ENCODE measurements at regions not wholly inside any gene's neighbourhood (a gene's known extent, or its start where the extent isn't known, plus 50 kb on each side); places are given as distances from the start of the nearest gene placed in this dataset.

GRCh38 chr7:25843467-25843866, 308.5 kb upstream of the NFE2L3 start:
- H3K9ac ChIP-seq (ENCODE audit: low read length), result no peak overlapping the region
- H2AFZ ChIP-seq (ENCODE audit: low read length), result no peak overlapping the region
- no peaks in the 10 kb centered on the region for H3K79me2 ChIP-seq (ENCODE audit: low read length)
- no peaks in the 10 kb centered on the region for H3K4me1 ChIP-seq (ENCODE audit: low read length)
- H3K27me3 ChIP-seq (ENCODE audit: low read length), result no peaks in the 10 kb centered on the region
- H3K4me3 ChIP-seq (ENCODE audit: low read length), result no peak overlapping the region
- H3K9me3 ChIP-seq (ENCODE audit: low read length), result no peaks in the 10 kb centered on the region
- H3K27ac ChIP-seq (ENCODE audit: low read length), result no peak overlapping the region
- no peak overlapping the region for H3K4me2 ChIP-seq (ENCODE audit: low read depth, low read length, poor library complexity, severe bottlenecking)
- H4K20me1 ChIP-seq (ENCODE audit: insufficient read depth, low read depth, low read length), result no peaks in the 10 kb centered on the region
- DNase-seq, result no peak
- no peaks in the 10 kb centered on the region for H3K9me2 ChIP-seq (replicated peaks; ENCODE audit: insufficient read depth, low read length)
- H3K36me3 ChIP-seq (ENCODE audit: insufficient read depth, low read length), result no peaks in the 10 kb centered on the region

DNA sequence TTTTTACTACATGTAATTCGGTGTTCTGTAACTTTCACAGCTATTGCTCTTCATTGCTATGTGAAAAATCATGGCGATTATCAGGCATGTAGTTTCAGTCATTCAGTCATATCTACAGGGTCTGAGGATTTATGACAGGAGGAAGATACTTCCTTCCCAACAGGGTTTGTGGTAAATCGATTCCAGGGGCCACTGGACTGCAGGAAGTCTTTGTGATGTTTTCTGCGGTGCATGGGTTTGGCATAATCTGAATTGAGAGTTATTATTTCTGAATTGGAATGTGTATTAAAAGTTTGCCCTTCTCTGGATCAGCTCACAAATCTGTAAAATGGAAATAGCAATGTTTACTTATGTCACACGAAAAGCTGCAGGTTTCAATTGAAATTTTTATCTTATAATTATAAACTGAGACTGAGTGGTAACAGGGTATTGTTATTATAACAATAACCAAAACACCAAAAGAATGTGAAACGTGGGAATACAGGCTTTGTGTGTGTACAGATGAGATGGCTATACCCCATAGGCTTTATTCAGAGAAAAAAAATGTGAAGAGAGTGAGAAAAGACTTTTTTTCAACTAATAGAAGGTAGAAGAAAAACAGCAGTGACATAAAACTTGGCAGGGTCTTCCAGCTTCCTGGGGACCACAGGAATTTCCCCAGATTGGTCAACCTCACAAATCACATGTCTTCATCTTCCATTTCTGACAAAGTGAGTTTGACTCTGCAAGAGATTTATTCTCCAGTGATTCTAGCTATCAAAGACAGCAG, 307.7 kb upstream of the NFE2L3 start:
- H3K79me2 ChIP-seq (ENCODE audit: low read length), result no peaks in the 10 kb centered on the region
- H3K9me2 ChIP-seq (replicated peaks; ENCODE audit: insufficient read depth, low read length), result no peaks in the 10 kb centered on the region
- no peaks in the 10 kb centered on the region for H3K36me3 ChIP-seq (ENCODE audit: insufficient read depth, low read length)
- DNase-seq, result no peak
- H3K27ac ChIP-seq (ENCODE audit: low read length), result no peak overlapping the region
- no peak overlapping the region for H3K4me3 ChIP-seq (ENCODE audit: low read length)
- no peaks in the 10 kb centered on the region for H3K27me3 ChIP-seq (ENCODE audit: low read length)
- H3K4me2 ChIP-seq (ENCODE audit: low read depth, low read length, poor library complexity, severe bottlenecking), result no peak overlapping the region
- H3K9ac ChIP-seq (ENCODE audit: low read length), result no peak overlapping the region
- H3K4me1 ChIP-seq (ENCODE audit: low read length), result no peaks in the 10 kb centered on the region
- no peaks in the 10 kb centered on the region for H3K9me3 ChIP-seq (ENCODE audit: low read length)
- no peak overlapping the region for H2AFZ ChIP-seq (ENCODE audit: low read length)
- H4K20me1 ChIP-seq (ENCODE audit: insufficient read depth, low read depth, low read length), result no peaks in the 10 kb centered on the region

DNA sequence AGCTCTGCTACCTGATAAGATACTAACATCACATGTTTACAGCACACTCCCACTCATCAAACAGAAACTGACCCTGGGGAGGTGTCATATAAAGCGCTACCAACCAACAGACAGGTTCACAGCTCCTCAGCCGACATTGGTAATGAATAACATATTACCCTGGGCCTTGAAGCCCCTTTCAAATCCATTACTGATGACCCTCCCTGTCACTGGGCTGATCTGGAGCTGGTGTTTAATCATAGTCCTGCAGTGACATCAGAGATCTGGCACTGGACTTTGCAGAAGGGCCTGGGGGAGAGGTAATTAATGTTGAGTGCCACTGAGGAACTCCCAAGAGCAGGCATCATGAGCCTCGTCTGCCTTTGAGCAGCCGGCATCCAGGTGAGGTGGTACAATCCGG, 306.5 kb upstream of the NFE2L3 start:
- H3K9me3 ChIP-seq (ENCODE audit: low read length), result no peaks in the 10 kb centered on the region
- no peak overlapping the region for H3K4me2 ChIP-seq (ENCODE audit: low read depth, low read length, poor library complexity, severe bottlenecking)
- H2AFZ ChIP-seq (ENCODE audit: low read length), result no peak overlapping the region
- H3K4me1 ChIP-seq (ENCODE audit: low read length), result no peaks in the 10 kb centered on the region
- H3K27me3 ChIP-seq (ENCODE audit: low read length), result no peaks in the 10 kb centered on the region
- H3K79me2 ChIP-seq (ENCODE audit: low read length), result no peaks in the 10 kb centered on the region
- no peak for DNase-seq
- no peak overlapping the region for H3K27ac ChIP-seq (ENCODE audit: low read length)
- H3K9me2 ChIP-seq (replicated peaks; ENCODE audit: insufficient read depth, low read length), result no peaks in the 10 kb centered on the region
- H4K20me1 ChIP-seq (ENCODE audit: insufficient read depth, low read depth, low read length), result no peaks in the 10 kb centered on the region
- H3K36me3 ChIP-seq (ENCODE audit: insufficient read depth, low read length), result no peaks in the 10 kb centered on the region
- no peak overlapping the region for H3K4me3 ChIP-seq (ENCODE audit: low read length)
- no peak overlapping the region for H3K9ac ChIP-seq (ENCODE audit: low read length)

- Histone ChIP-seq H3K9me3 (ENCODE audit: low read length) (no peaks in the 10 kb centered on the region), H2AFZ (ENCODE audit: low read length) (no peak overlapping the region), H3K4me2 (ENCODE audit: low read depth, low read length, poor library complexity, severe bottlenecking) (no peak overlapping the region), H3K27ac (ENCODE audit: low read length) (no peak overlapping the region), H3K4me3 (ENCODE audit: low read length) (no peak overlapping the region), H3K27me3 (ENCODE audit: low read length) (no peaks in the 10 kb centered on the region), H3K4me1 (ENCODE audit: low read length) (peaks cover under 1% of the 10 kb centered on the region), H3K9me2 (replicated peaks; ENCODE audit: insufficient read depth, low read length) (no peaks in the 10 kb centered on the region), H3K9ac (ENCODE audit: low read length) (no peak overlapping the region), H3K79me2 (ENCODE audit: low read length) (no peaks in the 10 kb centered on the region), H3K36me3 (ENCODE audit: insufficient read depth, low read length) (no peaks in the 10 kb centered on the region), H4K20me1 (ENCODE audit: insufficient read depth, low read depth, low read length) (no peaks in the 10 kb centered on the region)
- no peak for DNase-seq
Observed at GRCh38 chr7:25846722-25847121, 305.3 kb upstream of the NFE2L3 start.

DNA sequence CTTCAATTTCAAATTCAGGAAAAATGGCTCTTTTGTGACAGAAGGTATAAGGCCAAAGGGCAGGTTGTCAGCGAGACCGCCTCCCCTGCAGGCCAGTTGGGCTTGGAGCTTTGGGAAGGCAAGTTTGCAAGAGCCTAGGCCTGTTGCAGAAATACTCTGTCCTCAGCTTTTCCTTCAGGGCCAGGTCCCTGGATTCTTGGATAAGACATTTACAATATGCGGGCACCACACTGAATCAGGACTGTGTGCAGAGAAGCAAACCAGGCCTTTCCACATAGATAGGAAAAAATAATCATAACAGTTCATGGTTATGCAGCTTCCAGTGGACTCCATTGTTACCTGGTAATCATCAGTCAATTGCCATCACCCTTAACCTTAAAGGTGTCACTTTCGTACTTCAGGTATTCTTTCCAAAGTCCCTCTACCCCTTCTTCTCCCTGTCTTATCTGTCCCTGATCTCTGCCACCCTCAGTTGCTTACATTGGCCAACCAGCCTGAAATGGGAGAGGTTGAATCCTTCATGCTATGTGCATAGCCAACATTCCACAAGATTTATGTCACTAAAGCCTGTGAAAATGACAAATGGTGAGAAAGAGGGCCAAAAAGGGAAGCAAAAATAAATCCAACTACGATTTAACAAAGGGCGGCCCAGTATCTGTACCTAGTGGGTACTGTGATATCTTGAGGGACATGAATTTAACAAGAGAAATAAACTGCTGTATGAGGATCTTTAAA, 304.5 kb upstream of the NFE2L3 start:
- H3K9me2 ChIP-seq (replicated peaks; ENCODE audit: insufficient read depth, low read length), result no peaks in the 10 kb centered on the region
- H3K4me1 ChIP-seq (ENCODE audit: low read length), result peaks cover 7% of the 10 kb centered on the region
- H3K9ac ChIP-seq (ENCODE audit: low read length), result no peak overlapping the region
- H3K4me2 ChIP-seq (ENCODE audit: low read depth, low read length, poor library complexity, severe bottlenecking), result no peak overlapping the region
- H3K79me2 ChIP-seq (ENCODE audit: low read length), result no peaks in the 10 kb centered on the region
- no peaks in the 10 kb centered on the region for H3K9me3 ChIP-seq (ENCODE audit: low read length)
- DNase-seq, result no peak
- no peak overlapping the region for H2AFZ ChIP-seq (ENCODE audit: low read length)
- no peaks in the 10 kb centered on the region for H3K27me3 ChIP-seq (ENCODE audit: low read length)
- no peak overlapping the region for H3K27ac ChIP-seq (ENCODE audit: low read length)
- no peak overlapping the region for H3K4me3 ChIP-seq (ENCODE audit: low read length)
- no peaks in the 10 kb centered on the region for H4K20me1 ChIP-seq (ENCODE audit: insufficient read depth, low read depth, low read length)
- H3K36me3 ChIP-seq (ENCODE audit: insufficient read depth, low read length), result no peaks in the 10 kb centered on the region

- no peak for DNase-seq
- no peaks in the 10 kb centered on the region for H3K9me3 ChIP-seq (ENCODE audit: low read length)
- H3K4me3 ChIP-seq (ENCODE audit: low read length), result no peak overlapping the region
- no peak overlapping the region for H3K27ac ChIP-seq (ENCODE audit: low read length)
- no peaks in the 10 kb centered on the region for H3K36me3 ChIP-seq (ENCODE audit: insufficient read depth, low read length)
- no peaks in the 10 kb centered on the region for H4K20me1 ChIP-seq (ENCODE audit: insufficient read depth, low read depth, low read length)
- no peak overlapping the region for H3K9ac ChIP-seq (ENCODE audit: low read length)
- peaks cover 7% of the 10 kb centered on the region for H3K4me1 ChIP-seq (ENCODE audit: low read length)
- H2AFZ ChIP-seq (ENCODE audit: low read length), result 0 out of 2 replicates have a peak overlapping the region, but pooled peaks have one; percentile 42
- no peaks in the 10 kb centered on the region for H3K27me3 ChIP-seq (ENCODE audit: low read length)
- no peak overlapping the region for H3K4me2 ChIP-seq (ENCODE audit: low read depth, low read length, poor library complexity, severe bottlenecking)
- no peaks in the 10 kb centered on the region for H3K79me2 ChIP-seq (ENCODE audit: low read length)
- no peaks in the 10 kb centered on the region for H3K9me2 ChIP-seq (replicated peaks; ENCODE audit: insufficient read depth, low read length)
Observed at GRCh38 chr7:25849500-25850184, 302.4 kb upstream of the NFE2L3 start.

GRCh38 chr7:25850216-25850615, 301.8 kb upstream of the NFE2L3 start:
- H3K27me3 ChIP-seq (ENCODE audit: low read length), result no peaks in the 10 kb centered on the region

DNA sequence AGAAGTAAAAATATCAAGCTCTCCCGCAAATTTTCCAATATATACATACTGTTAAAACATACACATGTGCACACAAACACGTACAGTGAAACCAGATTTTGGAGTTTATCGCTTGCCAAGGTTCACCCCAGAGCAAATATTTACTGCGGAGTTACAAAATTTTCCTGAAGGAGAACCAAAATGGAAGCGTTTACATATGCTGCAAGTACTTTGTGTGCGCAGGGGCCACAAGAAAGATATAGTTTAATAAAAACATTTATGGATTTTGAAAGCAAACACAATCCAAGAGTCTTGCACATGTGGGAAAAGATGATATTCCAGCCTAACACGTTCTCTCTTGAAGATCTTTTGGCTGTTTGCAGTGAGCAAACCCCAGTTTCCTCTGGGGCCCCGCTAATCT, 301.3 kb upstream of the NFE2L3 start:
- H3K9me3 ChIP-seq (ENCODE audit: low read length), result no peaks in the 10 kb centered on the region
- H3K27ac ChIP-seq (ENCODE audit: low read length), result no peak overlapping the region
- H3K9me2 ChIP-seq (replicated peaks; ENCODE audit: insufficient read depth, low read length), result no peaks in the 10 kb centered on the region
- H3K36me3 ChIP-seq (ENCODE audit: insufficient read depth, low read length), result no peaks in the 10 kb centered on the region
- H3K4me3 ChIP-seq (ENCODE audit: low read length), result no peak overlapping the region
- H3K27me3 ChIP-seq (ENCODE audit: low read length), result no peaks in the 10 kb centered on the region
- H3K4me2 ChIP-seq (ENCODE audit: low read depth, low read length, poor library complexity, severe bottlenecking), result no peak overlapping the region
- no peak overlapping the region for H3K9ac ChIP-seq (ENCODE audit: low read length)
- H3K4me1 ChIP-seq (ENCODE audit: low read length), result peaks cover 12% of the 10 kb centered on the region
- DNase-seq, result no peak
- no peaks in the 10 kb centered on the region for H4K20me1 ChIP-seq (ENCODE audit: insufficient read depth, low read depth, low read length)
- no peaks in the 10 kb centered on the region for H3K79me2 ChIP-seq (ENCODE audit: low read length)
- no peak overlapping the region for H2AFZ ChIP-seq (ENCODE audit: low read length)

More at GRCh38 chr7:25850216-25850615, 301.8 kb upstream of the NFE2L3 start:
- Histone ChIP-seq H3K79me2 (ENCODE audit: low read length) (no peaks in the 10 kb centered on the region), H3K9me2 (replicated peaks; ENCODE audit: insufficient read depth, low read length) (no peaks in the 10 kb centered on the region), H4K20me1 (ENCODE audit: insufficient read depth, low read depth, low read length) (no peaks in the 10 kb centered on the region), H3K4me2 (ENCODE audit: low read depth, low read length, poor library complexity, severe bottlenecking) (no peak overlapping the region), H2AFZ (ENCODE audit: low read length) (no peak overlapping the region), H3K9ac (ENCODE audit: low read length) (no peak overlapping the region), H3K36me3 (ENCODE audit: insufficient read depth, low read length) (no peaks in the 10 kb centered on the region), H3K27ac (ENCODE audit: low read length) (no peak overlapping the region), H3K9me3 (ENCODE audit: low read length) (no peaks in the 10 kb centered on the region), H3K4me1 (ENCODE audit: low read length) (peaks cover 12% of the 10 kb centered on the region), H3K4me3 (ENCODE audit: low read length) (no peak overlapping the region)
- DNase-seq, result no peak
